ENCODE measurements at regions not wholly inside any gene's neighbourhood (a gene's known extent, or its start where the extent isn't known, plus 50 kb on each side); places are given as distances from the start of the nearest gene placed in this dataset.

- Histone ChIP-seq H3K4me3 (replicated peaks; ENCODE audit: insufficient read depth, low read length) (no peak overlapping the region), H3K27me3 (ENCODE audit: insufficient read depth, poor library complexity, severe bottlenecking) (no peaks in the 10 kb centered on the region), H3K27ac (replicated peaks) (no peak overlapping the region)
- TF ChIP-seq REST (IDR thresholded peaks at IDR 0.05; ENCODE audit: insufficient replicate concordance, low read depth) (no peak), POLR2AphosphoS5 (IDR thresholded peaks at IDR 0.05; ENCODE audit: low read depth) (no peak), SPI1 (IDR thresholded peaks at IDR 0.05; ENCODE audit: borderline replicate concordance, low read depth) (no peak), CTCF (IDR thresholded peaks at IDR 0.05; ENCODE audit: insufficient read depth, low read length) (no peak), GABPA (IDR thresholded peaks at IDR 0.05; ENCODE audit: low read depth) (no peak)
- DNase-seq (ENCODE audit: low read depth in 1 of 2, low spot score in 1 of 2), result no peak
These were observed 169.0 kb upstream of the G2E3 start for GRCh38 chr14:30389877-30390385.

GRCh38 chr14:30395065-30395464, 163.9 kb upstream of the G2E3 start:
- H3K27me3 ChIP-seq (ENCODE audit: insufficient read depth, poor library complexity, severe bottlenecking), result no peaks in the 10 kb centered on the region

More at GRCh38 chr14:30395065-30395464, 163.9 kb upstream of the G2E3 start:
- Histone ChIP-seq H3K27ac (replicated peaks) (no peak overlapping the region), H3K4me3 (replicated peaks; ENCODE audit: insufficient read depth, low read length) (no peak overlapping the region)
- TF ChIP-seq REST (IDR thresholded peaks at IDR 0.05; ENCODE audit: insufficient replicate concordance, low read depth) (no peak), CTCF (IDR thresholded peaks at IDR 0.05; ENCODE audit: insufficient read depth, low read length) (no peak), POLR2AphosphoS5 (IDR thresholded peaks at IDR 0.05; ENCODE audit: low read depth) (no peak), GABPA (IDR thresholded peaks at IDR 0.05; ENCODE audit: low read depth) (no peak), SPI1 (IDR thresholded peaks at IDR 0.05; ENCODE audit: borderline replicate concordance, low read depth) (no peak)
- DNase-seq (ENCODE audit: low read depth in 1 of 2, low spot score in 1 of 2), result no peak

Measured in HL-60 (cell line).